ENCODE measurements at regions not wholly inside any gene's neighbourhood (a gene's known extent, or its start where the extent isn't known, plus 50 kb on each side); places are given as distances from the start of the nearest gene placed in this dataset.

- H3K9me3 ChIP-seq (ENCODE audit: control extremely low read depth in 1 of 3, control insufficient read depth in 2 of 3, insufficient read depth in 1 of 3, low read length in 2 of 3) = peaks cover 0 to 4% (median 0%) of the 10 kb centered on the region in 3 donors
- TF ChIP-seq EZH2 (IDR thresholded peaks at IDR 0.05; ENCODE audit: borderline replicate concordance, insufficient read depth, low read depth, low read length, poor library complexity, severe bottlenecking) = no peak
- TF ChIP-seq CTCF (IDR thresholded peaks at IDR 0.05) = no peak
- ATAC-seq (ENCODE audit: low read depth) (no peak), DNase-seq (no peak)
- no peak overlapping the region for H3K27ac ChIP-seq (ENCODE audit: low read length in 2 of 2)
- no peaks in the 10 kb centered on the region for H3K4me1 ChIP-seq (ENCODE audit: control insufficient read depth in 2 of 2, insufficient read depth in 2 of 2, low read length in 2 of 2)
- POLR2A ChIA-PET = no interaction called here
- Mint-ChIP-seq H3K27ac (no peak overlapping the region), H3K27me3 (no peaks in the 10 kb centered on the region), H3K4me1 (no peaks in the 10 kb centered on the region), H3K9me3 (ENCODE audit: insufficient read depth) (peaks cover 2% of the 10 kb centered on the region), H3K4me3 (no peak overlapping the region)
- no peaks in the 10 kb centered on the region for H3K79me2 ChIP-seq (ENCODE audit: control insufficient read depth, insufficient read depth, low read length)
- no peak overlapping the region for H3K9ac ChIP-seq (ENCODE audit: low read length)
- H2AFZ ChIP-seq (ENCODE audit: insufficient read depth, low read depth, low read length, poor library complexity, severe bottlenecking) = no peak overlapping the region
- no peaks in the 10 kb centered on the region for H3K36me3 ChIP-seq (replicated peaks in 1 of 2; ENCODE audit: control extremely low read depth in 1 of 2, control insufficient read depth in 1 of 2, extremely low read depth in 1 of 2, insufficient read depth in 2 of 2, low read length in 1 of 2)
- intact Hi-C loops (cut with micrococcal nuclease) = no loop called here
- CTCF ChIA-PET = no interaction called here
- no peaks in the 10 kb centered on the region for H4K20me1 ChIP-seq (ENCODE audit: control insufficient read depth, insufficient read depth, low read length, poor library complexity, severe bottlenecking)
- no peak overlapping the region for H3K4me3 ChIP-seq (ENCODE audit: control extremely low read depth in 1 of 5, extremely low read depth in 1 of 5, insufficient read depth in 1 of 5, low read depth in 2 of 5, low read length in 4 of 5)
- no peaks in the 10 kb centered on the region for H3K27me3 ChIP-seq (replicated peaks in 1 of 4; ENCODE audit: control extremely low read depth in 1 of 4, control insufficient read depth in 3 of 4, insufficient read depth in 4 of 4, low read length in 3 of 4)
- H3K4me2 ChIP-seq (replicated peaks; ENCODE audit: low read depth, low read length, poor library complexity, severe bottlenecking) = no peak overlapping the region
- no CpG with 5 or more reads among the region's 1 CpG for WGBS (ENCODE audit: insufficient coverage)
Measured at GRCh38 chr12:30361145-30361544, 334.5 kb downstream of the IPO8 start.

DNA sequence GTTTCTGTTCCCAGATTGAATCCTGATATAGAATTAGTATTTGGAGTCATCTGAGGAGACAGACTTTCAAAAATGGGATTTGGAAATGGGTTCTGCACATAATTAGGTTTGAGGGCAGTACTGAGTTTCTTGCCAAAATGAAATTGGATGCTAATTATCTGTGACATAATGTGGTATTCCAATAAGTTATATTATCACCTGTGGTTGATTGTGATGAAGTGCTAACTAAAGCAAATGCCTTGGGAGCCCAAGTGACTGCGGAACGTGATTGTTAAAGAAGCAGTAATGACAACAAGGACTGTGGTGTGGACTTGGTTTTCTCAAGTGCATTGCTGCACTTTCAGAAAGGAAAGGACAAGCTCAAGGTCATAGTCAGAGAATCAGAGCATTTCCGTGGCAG lies 337.0 kb downstream of the IPO8 start:
- ChIA-PET POLR2A (no interaction called here), CTCF (no interaction called here)
- Histone ChIP-seq H3K9ac (ENCODE audit: low read length) (no peak overlapping the region), H4K20me1 (ENCODE audit: control insufficient read depth, insufficient read depth, low read length, poor library complexity, severe bottlenecking) (no peaks in the 10 kb centered on the region), H3K79me2 (ENCODE audit: control insufficient read depth, insufficient read depth, low read length) (no peaks in the 10 kb centered on the region), H3K4me3 (ENCODE audit: control extremely low read depth in 1 of 5, extremely low read depth in 1 of 5, insufficient read depth in 1 of 5, low read depth in 2 of 5, low read length in 4 of 5) (no peak overlapping the region), H3K27ac (ENCODE audit: low read length in 2 of 2) (no peak overlapping the region), H3K4me1 (ENCODE audit: control insufficient read depth in 2 of 2, insufficient read depth in 2 of 2, low read length in 2 of 2) (no peaks in the 10 kb centered on the region), H3K9me3 (ENCODE audit: control extremely low read depth in 1 of 3, control insufficient read depth in 2 of 3, insufficient read depth in 1 of 3, low read length in 2 of 3) (peaks cover 0 to 5% (median 4%) of the 10 kb centered on the region in 3 donors), H3K27me3 (replicated peaks in 1 of 4; ENCODE audit: control extremely low read depth in 1 of 4, control insufficient read depth in 3 of 4, insufficient read depth in 4 of 4, low read length in 3 of 4) (no peaks in the 10 kb centered on the region), H3K36me3 (replicated peaks in 1 of 2; ENCODE audit: control extremely low read depth in 1 of 2, control insufficient read depth in 1 of 2, extremely low read depth in 1 of 2, insufficient read depth in 2 of 2, low read length in 1 of 2) (no peaks in the 10 kb centered on the region), H3K4me2 (replicated peaks; ENCODE audit: low read depth, low read length, poor library complexity, severe bottlenecking) (no peak overlapping the region), H2AFZ (ENCODE audit: insufficient read depth, low read depth, low read length, poor library complexity, severe bottlenecking) (no peak overlapping the region)
- Mint-ChIP-seq H3K4me1 (no peaks in the 10 kb centered on the region), H3K27me3 (no peaks in the 10 kb centered on the region), H3K27ac (no peak overlapping the region), H3K9me3 (ENCODE audit: insufficient read depth) (no peaks in the 10 kb centered on the region), H3K4me3 (no peak overlapping the region)
- no peak for ATAC-seq (ENCODE audit: low read depth)
- no peak for DNase-seq
- intact Hi-C loops (cut with micrococcal nuclease) = no loop called here
- WGBS (ENCODE audit: insufficient coverage) = 94% methylated on average over 2 of the region's 3 CpGs
- TF ChIP-seq EZH2 (IDR thresholded peaks at IDR 0.05; ENCODE audit: borderline replicate concordance, insufficient read depth, low read depth, low read length, poor library complexity, severe bottlenecking) (no peak), CTCF (IDR thresholded peaks at IDR 0.05) (no peak)
